ENCODE measurements at regions not wholly inside any gene's neighbourhood (a gene's known extent, or its start where the extent isn't known, plus 50 kb on each side); places are given as distances from the start of the nearest gene placed in this dataset.

DNA sequence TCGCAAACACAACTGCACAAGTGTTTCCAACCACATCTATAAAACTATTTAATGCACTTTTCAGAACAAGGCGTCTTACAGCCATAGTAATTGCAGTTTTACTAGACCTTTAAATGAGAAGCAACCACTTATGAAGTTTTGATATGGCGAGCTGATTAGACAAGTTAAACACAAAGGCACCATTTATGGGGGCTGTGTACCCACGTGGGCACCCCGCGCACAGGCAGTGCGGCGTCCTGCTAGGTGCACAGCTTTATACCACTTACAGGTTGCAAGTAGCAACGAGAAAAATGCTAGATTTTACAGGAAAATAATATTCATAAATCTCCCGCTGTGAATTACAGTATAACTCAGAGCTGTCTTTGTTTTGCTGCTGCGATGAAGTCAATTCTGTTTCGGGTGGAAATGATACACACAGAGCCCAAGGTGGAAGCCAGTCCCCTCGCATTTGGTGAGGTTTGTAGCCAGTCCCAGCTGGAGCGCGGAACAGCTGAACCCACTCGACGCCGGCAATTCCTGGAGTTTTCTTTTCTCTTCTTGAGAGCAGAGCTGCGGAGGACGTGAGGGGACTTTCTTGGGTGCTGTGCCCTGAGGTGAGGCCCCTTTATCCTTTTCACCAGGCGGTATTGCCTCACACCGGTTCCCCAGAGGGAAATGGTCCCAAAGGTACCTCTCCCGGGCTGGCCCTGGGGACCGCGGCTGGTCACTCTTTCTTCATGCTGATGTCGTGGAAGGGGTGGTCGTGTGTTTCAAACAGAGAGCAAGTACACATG, 76.7 kb downstream of the PTGR3 start:
- DNase-seq (ENCODE audit: low spot score) = peak; percentile 36
- intact Hi-C loops (cut with DNase I) = no loop called here

DNA sequence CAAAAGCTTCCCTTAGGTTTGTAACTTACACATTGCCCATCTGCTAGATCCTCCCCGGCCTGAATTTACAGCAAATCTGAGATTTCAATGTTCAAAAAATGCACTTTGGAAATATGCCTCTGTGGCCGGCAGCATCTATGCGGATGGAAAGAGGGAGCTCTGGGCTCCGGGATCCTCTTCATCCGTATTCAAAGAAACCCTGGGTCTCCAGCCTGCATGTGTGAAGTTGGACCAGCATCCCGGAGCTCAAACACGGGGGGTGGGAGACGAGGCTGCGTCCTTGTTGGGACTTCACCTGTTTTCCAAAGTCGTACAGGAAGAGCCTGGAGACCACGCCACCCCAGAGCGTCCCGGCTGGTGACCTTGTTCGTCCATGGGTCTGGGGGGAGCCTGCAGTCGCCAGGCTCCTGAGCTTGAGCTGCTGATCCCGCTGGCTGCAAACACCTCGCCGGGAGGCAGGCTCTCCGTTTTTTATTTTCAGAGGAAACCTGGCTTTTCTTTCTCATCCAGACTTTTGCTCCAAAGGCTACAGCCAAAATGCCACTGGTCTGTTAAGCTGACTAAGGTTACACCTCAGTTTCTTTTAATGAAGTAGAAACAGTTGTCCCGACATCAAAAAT, 77.4 kb downstream of the PTGR3 start:
- intact Hi-C loops (cut with DNase I) = no loop called here
- peak; percentile 40 for DNase-seq (ENCODE audit: low spot score)

DNA sequence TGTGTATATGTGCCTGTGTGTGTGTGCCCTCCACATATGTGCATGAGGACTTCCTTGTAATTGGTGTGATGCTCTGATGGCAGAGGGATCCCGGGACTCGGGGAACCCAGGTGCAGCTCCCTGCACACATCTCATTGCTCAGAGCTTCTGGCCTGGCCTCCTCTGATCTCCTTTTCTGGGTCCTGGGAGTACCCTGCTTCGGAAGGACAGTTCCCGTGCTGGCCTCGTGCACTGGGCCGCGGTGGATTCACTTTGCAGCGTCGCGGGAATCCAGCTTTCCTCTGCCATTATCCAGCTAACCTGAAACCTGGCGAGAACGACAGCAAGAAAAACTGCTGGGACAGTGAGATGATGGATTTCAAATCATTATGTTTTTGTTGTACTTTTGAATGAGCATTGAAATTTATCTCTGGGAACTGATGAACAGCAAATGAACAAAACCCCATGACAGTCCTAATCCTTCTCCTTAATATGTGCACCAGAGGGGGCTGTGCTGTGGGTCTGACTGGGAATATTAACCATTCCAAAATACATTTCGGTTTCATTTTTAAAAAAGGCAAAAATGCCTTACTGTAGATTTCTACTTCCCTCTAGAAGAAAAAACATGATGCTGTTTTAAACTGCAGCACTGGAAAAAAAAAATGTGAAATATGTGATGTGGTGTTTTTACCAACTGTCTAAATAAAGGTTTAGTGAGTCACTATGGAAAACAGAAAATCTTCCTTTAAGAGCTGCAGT, 78.2 kb downstream of the PTGR3 start:
- intact Hi-C loops (cut with DNase I) = no loop called here
- peak; percentile 44 for DNase-seq (ENCODE audit: low spot score)

DNA sequence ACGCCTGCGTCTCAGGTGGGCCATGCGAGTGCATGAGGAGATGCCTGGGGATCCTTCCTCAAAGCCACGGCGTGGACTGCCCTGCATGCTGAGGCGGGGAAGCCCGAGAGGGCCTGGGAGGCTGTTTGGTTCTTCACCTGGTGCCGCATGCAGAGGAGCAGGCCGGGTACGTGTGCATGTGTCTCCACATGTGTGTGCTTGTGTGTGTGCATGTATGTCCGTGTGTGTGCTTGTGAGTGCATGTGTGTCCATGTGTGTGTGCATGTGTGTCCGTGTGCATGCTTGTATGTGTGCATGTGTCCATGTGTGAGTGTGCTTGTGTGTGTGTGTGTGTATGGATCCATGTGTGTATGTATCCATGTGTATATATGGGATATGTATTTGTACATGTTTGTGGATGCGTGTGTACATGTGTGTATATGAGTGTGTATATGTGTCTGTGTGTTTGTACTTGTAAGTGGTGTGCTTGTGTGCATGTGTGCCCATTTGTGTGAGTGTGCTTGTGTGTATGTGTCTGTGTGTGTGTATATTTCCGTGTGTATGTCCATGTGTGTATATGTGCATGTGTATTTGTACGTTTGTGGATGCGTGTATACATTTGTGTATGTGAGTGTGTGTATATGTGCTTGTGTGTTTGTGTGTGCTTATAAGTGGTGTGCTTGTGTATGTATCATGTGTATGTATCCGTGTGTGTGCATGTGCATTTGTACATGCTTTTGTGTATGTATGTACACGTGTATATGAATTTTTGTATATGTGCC, 79.0 kb downstream of the PTGR3 start:
- intact Hi-C loops (cut with DNase I) = no loop called here
- DNase-seq (ENCODE audit: low spot score) = peak; percentile 9

DNA sequence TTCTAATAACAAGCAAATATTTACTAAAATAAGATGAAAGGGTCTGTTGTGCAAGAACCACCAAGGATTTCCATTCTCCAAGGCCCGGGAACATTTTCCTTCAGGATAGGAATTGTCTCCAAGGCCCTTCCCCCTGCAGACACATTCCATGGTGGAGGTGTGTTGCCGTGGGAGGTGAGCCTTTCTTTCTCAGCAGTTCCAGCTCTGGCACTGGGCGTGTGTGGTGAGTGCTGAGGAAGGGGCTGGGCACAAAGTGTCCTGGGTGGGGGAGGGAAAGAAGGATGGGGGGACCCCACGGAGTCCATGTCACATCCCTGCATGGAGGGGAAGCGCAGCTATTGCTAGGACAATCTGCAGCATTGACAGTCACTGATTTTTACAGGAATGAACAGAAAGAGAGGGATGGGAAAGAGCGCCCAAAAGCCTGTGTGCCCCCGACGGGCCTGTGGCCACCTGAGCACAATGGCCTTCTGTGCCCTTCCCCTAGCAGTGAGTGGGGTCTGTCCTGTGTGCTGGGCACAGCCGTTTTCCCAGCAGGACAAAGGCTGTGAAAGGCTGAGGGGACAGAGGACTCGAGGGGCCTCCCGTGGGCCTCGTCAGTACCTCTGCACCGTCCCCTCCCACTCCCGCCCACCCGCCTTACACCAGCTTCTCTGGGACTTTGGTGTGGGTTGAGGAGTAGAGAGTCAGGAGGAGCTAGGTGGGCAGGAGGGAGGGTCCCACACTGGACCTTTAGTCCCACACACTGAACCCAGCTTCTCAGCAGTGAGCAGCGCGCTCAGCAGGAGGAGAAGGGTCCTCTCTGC, 79.8 kb downstream of the PTGR3 start:
- intact Hi-C loops (cut with DNase I) = no loop called here
- DNase-seq (ENCODE audit: low spot score) = peak; percentile 51

DNA sequence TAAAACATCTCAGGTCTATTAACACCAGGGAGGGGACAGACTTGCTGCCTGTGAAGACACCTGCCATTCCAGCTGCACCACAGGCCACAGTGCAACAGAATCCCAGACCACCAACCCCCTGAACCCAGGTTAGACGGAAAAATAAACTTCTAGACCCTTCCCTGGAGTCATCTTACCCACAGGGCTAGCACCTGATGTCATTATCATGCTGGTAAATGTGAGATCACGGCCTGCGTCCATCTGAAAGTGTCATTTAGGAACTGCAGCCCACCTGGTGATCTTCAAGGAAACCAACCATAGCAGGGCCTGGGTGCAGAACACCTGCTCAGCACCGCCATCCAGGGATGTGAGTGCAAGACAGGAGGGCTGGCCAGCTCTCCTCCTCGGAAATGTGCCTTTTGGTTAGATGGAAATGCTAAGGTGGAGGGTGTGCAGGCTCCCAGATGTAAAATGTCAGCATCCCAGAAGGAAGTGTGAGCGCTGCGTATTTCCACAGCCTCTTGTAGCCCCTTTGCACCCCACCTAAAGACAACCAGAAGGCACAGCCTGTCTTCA, 80.8 kb downstream of the PTGR3 start:
- intact Hi-C loops (cut with DNase I) = no loop called here

DNA sequence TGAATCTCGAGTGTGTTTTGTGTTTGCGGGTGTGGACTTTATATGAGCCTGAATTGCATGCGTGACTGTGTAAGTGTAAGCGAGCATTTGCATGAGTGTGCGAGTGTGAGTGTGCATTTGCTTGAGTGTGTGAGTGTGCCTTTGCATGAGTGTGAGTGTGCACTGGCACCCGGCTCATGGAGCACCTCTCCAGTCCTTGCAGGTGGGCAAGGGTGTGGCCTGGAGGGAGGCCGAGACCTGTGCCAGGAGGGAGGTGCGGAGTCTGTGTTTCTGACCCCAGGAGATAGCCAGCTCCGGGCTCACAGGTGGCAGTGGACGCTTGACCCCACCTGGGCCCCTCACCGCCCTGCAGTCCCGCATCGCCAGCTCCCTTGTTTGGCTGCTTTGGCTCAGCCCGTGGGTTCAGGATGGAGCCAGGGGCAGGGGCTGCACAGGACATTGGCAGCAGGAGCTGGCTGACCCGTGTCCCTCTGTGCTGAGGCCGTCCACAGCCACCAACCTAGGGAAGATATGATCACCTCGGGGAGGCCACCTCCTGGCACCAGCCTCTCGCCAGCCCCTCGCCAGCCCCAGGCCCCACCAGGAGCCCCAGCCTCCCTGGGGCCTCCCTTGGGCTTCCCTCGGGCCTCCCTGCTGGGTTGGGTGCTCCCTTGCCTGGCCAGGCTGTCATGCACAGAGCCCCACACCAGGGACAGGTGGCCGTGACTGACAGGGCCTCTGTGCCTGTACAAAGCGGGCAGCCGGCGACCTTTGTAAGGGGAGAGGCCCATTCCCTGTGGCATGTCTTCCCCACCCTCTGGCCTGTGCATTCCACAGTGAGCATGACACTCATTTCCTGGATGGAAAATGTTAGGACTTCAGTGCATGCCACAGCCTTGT, 81.6 kb downstream of the PTGR3 start:
- intact Hi-C loops (cut with DNase I) = no loop called here
- peak; percentile 77 for DNase-seq (ENCODE audit: low spot score)

More for the DNA sequence above, 80.8 kb downstream of the PTGR3 start:
- DNase-seq (ENCODE audit: low spot score) = peak; percentile 34

DNA sequence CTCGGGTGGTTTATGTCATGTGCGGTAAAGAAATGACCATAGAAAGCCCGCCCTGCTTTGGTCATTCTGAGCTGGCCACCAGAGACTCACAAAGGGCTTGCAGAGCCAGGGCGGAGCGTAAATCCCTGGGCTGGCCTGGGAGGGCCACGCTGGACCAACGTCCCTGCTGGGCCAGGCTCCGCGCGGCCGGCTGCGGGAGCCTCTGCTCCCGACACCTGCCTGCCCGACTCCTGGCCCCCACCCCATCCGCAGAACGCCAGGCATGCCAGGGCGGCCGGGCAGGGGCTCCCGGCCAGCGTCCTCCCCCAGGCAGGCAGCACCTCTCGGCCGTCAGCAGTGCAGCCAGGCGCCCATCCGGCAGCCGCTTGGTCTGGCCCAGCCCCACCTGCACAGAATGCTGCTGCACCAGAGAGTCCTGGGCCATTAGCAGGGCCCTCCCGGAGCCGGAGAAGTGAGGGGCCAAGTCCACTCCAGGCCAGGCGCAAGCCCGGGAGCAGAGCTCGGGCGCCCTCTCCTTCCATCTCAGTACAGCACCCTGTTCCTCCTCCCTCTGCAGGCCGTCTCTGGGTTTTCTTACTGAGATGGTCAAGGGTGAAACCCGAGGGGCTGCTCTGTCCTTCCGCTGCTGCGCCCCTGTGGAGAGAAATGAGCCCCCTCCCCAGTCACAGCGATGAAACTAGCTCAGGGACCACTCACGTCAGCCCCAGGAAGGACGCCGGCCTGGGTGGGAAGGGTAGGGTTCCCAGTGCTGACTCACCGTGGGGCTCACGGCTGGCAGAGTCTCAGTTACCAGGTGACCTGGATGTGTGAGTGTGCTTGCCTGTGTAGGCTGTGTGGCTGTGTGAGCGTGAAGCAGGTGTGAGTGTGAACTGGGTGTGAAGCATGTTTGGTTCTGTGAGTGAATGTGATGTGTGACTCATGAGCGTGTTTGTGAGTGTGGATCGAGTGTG, 83.3 kb downstream of the PTGR3 start:
- intact Hi-C loops (cut with DNase I) = no loop called here

DNA sequence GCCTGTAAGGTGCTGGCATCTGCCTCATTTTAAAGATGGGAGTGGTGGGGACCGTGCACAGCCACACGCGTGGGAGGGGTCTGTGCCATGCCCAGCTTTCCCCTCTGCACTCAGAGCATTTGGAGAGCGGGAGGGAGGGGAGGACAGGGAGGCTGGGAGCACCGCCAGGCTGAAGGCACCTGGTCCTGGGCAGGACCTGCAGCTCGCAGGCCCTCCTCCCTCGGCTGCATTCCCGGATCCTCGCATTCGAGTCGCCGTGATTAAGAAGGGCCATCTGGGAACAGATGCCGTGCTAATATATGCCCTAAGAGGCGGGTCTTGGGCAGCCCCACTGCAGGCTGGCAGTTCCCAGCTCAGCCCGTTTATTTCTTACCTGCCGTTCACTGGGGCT, 84.0 kb downstream of the PTGR3 start:
- intact Hi-C loops (cut with DNase I) = no loop called here
- peak; percentile 67 for DNase-seq (ENCODE audit: low spot score)

More for the DNA sequence above, 83.3 kb downstream of the PTGR3 start:
- DNase-seq (ENCODE audit: low spot score) = peak; percentile 74

DNA sequence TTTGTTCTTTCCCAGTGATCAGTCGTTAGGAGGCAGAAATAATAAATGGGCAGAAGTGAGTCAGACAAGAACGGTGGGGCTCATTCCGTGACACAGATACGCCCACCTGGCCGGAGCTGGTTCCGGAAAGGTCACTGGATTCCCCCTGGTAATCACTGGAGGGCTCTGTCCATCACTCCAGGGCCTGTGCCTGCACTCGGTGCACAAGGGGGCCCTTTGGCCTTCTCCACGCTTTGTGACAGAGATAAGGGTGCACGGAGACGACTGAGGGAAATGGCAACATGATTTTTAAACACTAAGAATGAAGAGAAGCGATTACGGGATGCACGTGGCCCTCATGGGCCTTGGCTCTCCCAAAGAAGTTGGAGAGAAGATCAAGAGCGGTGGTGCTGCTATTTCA, 84.4 kb downstream of the PTGR3 start:
- intact Hi-C loops (cut with DNase I) = no loop called here
- DNase-seq (ENCODE audit: low spot score) = peak; percentile 20

DNA sequence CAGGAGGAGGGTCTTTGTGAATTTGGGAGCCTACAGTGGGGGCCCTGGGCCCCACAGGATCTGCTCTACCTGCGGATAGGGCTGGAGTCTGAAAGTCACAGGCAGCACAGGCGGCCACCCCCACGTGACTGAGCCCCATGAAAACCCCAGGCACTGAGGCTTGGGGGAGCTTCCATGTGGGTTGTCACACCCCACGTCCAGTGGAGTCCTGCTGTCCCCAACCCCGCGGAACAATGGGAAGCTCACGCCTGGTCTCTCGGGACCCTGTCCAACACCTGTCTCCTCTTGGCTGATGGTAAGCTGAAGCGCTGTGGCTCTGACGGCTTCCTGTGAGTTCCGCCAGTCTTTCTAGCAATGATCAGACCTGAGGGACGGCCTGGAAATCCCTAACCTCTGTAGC, 85.8 kb downstream of the PTGR3 start:
- peak; percentile 64 for DNase-seq (ENCODE audit: low spot score)
- intact Hi-C loops (cut with DNase I) = no loop called here

DNA sequence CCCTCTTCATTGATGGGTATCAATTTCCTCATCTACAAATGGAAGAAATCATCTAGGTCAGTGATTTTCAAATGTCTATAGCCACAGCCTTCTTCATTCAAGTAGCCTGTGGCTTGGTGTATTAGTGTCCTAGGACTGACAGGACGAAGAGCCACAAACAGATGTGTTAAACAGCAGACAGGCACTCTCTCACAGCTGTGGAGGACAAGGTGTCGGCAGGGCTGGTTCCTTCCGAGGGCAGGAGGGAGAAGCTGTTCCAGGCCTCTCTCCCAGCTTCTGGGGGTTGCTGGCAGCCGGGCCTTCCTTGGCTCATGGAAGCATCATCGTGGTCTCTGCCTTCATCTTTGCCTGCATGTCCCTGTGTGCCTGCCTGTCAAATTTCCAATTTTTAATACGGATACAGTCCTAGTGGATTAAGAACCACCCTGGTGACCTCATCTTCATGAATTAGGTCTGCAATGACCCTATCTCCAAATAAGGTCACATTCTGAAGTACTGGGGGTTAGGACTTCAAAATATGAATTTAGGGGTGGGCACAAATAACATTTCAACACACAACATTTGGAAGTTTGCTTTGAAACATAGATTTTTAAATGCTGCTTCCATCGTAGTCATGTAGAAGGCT, 86.5 kb downstream of the PTGR3 start:
- intact Hi-C loops (cut with DNase I) = no loop called here
- peak; percentile 36 for DNase-seq (ENCODE audit: low spot score)

DNA sequence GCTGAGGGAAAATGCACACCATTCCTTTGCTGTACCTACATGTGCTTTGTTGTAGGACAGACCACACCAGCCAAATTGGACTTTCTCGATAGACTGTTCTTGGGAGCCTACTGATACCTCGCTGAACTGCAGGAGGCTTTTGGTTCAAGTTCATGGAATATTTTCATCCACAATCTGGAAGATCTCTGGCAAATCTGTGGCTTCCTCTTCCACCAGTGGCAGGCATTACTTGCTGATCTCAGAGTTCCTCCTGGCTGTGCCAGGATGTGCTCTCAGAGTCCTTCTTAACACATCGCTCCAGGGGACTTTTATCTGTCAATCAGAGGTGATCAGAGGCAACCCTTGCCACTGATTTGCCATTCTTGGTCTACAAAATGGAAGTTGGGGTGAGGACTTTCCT, 87.7 kb downstream of the PTGR3 start:
- no peak for DNase-seq (ENCODE audit: low spot score)
- intact Hi-C loops (cut with DNase I) = no loop called here

DNA sequence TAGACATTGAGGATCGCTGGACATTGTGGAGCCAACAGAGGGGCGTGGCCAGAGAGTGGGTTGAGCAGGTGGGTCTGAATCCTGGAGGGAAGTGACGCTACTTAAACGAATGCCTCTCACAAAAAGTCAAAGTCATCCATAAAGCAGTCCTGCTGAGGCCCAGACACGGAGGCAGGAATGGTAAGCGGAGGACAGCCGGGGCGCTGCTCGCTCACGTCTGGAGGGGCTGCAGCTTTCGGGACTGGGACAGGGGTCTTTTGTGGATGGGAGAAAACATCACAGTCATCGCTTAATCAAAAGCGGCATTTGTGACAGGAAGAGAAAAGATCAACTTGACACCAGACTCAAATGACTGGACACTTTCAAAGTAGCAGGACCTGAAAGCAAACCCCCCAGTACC, 88.4 kb downstream of the PTGR3 start:
- DNase-seq (ENCODE audit: low spot score) = peak; percentile 32
- intact Hi-C loops (cut with DNase I) = no loop called here

DNA sequence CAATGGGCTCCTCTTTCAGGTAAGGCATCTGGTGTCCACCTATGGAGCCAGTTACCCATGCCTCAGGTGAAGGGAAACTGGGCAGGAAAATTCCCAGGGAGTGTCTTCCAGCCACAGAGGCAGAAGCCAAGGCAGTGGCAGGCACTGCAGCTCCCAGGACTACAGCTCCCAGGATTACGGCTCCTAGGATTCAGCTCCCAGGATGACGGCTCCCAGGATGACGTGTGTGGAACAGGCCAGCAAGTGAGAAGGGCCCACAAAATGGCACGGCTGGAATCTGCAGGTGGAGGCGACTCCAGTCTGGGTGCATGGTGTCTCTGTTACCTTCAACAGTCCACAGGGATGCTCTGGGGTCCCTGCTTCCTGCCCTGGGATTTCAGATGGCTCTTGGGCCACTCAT, 92.1 kb downstream of the PTGR3 start:
- DNase-seq (ENCODE audit: low spot score) = peak; percentile 8
- intact Hi-C loops (cut with DNase I) = no loop called here

DNA sequence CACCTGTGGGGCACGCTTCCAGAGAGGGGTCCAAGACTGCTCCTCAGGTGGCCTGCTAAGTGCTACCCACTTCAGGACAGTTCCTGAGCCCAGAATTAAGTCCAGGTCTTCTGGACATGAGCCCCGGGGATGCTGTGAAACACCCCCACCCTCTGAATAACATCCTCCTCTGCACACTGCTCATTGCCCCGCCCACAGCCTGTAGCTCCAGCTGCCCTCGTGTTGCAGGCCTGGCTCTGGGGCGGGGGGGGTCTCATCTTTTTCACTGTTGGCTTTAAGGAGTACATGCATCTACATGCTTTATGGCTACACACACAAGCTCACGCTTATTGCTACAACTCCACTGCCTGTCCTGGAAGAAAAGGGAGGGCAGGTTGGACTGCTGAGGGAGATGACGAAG, 92.8 kb downstream of the PTGR3 start:
- DNase-seq (ENCODE audit: low spot score) = peak; percentile 65
- intact Hi-C loops (cut with DNase I) = no loop called here

Data from posterior vena cava (tissue), 2 donors.